K562 (cell line): ENCODE measurements at regions not wholly inside any gene's neighbourhood (a gene's known extent, or its start where the extent isn't known, plus 50 kb on each side); places are given as distances from the start of the nearest gene placed in this dataset.

Experiments used
- ATAC-seq: fragments of 200-7000 bp; cut with Tn5 transposase; 3 replicates; pipeline ENCODE4 v1.9.1; 2020; ENCODE audit warnings: moderate library complexity
- BruUV-seq: library from RNA; stranded (reverse); fragments of 400-500 nt; replicated peaks from 2 replicates; lab custom pipeline; 2021; lab: Mats Ljungman, UMichigan
- CTCF ChIA-PET: fragments of 300-600 bp; formaldehyde crosslinking; extraction: SDS; loops from one replicate; lab custom pipeline; 2021; ENCODE audit warnings: low intra/inter-chr PET ratio; lab: Yijun Ruan, JAX
- POLR2A ChIA-PET: fragments of 300-600, 350-650 bp; sonication (Branson Sonifier 250); formaldehyde crosslinking; extraction: SDS; loops from one replicate; lab custom pipeline; 2021; ENCODE audit warnings: antibody characterized with exemption, inconsistent platforms; lab: Yijun Ruan, JAX
- DNase-seq, 4 experiments: peaks; one replicate each; pipeline versions ENCODE4 v3.0.0 to v3.0.0-alpha.2; 2011 to 2018; ENCODE audit warnings: low spot score in 3 of 4, mixed read lengths in 3 of 4; ENCODE audit errors: extremely low read depth in 1 of 4
- FAIRE-seq: peaks from 2 replicates; lab custom pipeline; 2011; peaks lifted over from hg19 to GRCh38; lab: Jason Lieb, UNC
- H2AFZ ChIP-seq: 2 replicates; pipeline ENCODE4 v1.6.0; 2011; ENCODE audit warnings: low read depth, low read length, control low read depth, inconsistent platforms
- H3K27ac ChIP-seq: fragments of 200-600 bp; 3 replicates; pipeline ENCODE4 v1.8.0; 2011; ENCODE audit warnings: low read depth, mild to moderate bottlenecking, control low read depth, inconsistent platforms, low read length, moderate library complexity, mixed read lengths; ENCODE audit errors: extremely low read depth
- H3K27me3 ChIP-seq, 2 experiments: fragments of 300-600 bp in 1 of 2; 2 replicates in 1 of 2; 3 replicates in 1 of 2; pipeline versions ENCODE4 v1.6.0 to v1.8.0; 2011; ENCODE audit warnings: inconsistent platforms in 2 of 2, low read length in 2 of 2, mild to moderate bottlenecking in 1 of 2, mixed read lengths in 1 of 2, moderate library complexity in 1 of 2; ENCODE audit not compliant: control insufficient read depth in 2 of 2, insufficient read depth in 2 of 2
- H3K36me3 ChIP-seq: fragments of 300-600 bp; 3 replicates; pipeline ENCODE4 v1.8.0; 2011; ENCODE audit warnings: mild to moderate bottlenecking, low read length, inconsistent platforms; ENCODE audit not compliant: control insufficient read depth, insufficient read depth
- H3K4me1 ChIP-seq, 2 experiments: fragments of 200-600 bp in 1 of 2; replicated peaks in 1 of 2; 2 replicates in 1 of 2; 3 replicates in 1 of 2; pipeline versions ENCODE4 v1.5.1 to v1.8.0; 2011; ENCODE audit warnings: inconsistent platforms in 2 of 2, low read length in 2 of 2, mild to moderate bottlenecking in 1 of 2, mixed read lengths in 1 of 2, moderate library complexity in 1 of 2; ENCODE audit not compliant: control insufficient read depth in 2 of 2, insufficient read depth in 2 of 2
- H3K4me2 ChIP-seq: 2 replicates; pipeline ENCODE4 v1.6.1; 2011; ENCODE audit warnings: low read length, control low read depth, inconsistent platforms, mixed read lengths; ENCODE audit not compliant: insufficient read depth
- H3K4me3 ChIP-seq: fragments of 200-600 bp; sonication (generic), shearing (Covaris generic); 2 replicates; pipeline ENCODE4 v1.5.1; 2016; ENCODE audit warnings: control low read depth, inconsistent platforms
- H3K79me2 ChIP-seq: fragments of 200-600 bp; 3 replicates; pipeline ENCODE4 v1.8.0; 2011; ENCODE audit warnings: low read length, inconsistent platforms; ENCODE audit not compliant: control insufficient read depth, insufficient read depth
- H3K9ac ChIP-seq, 2 experiments: 2 replicates each; pipeline versions ENCODE4 v1.6.0 to v1.6.1; 2011; ENCODE audit warnings: low read depth in 2 of 2, low read length in 2 of 2, control low read depth in 1 of 2, inconsistent platforms in 1 of 2, mild to moderate bottlenecking in 1 of 2, mixed read lengths in 1 of 2; ENCODE audit not compliant: insufficient read depth in 1 of 2
- H3K9me1 ChIP-seq: one replicate; pipeline ENCODE4 v1.6.0; 2011; ENCODE audit warnings: inconsistent platforms, mild to moderate bottlenecking, low read length, moderate library complexity; ENCODE audit not compliant: control insufficient read depth, insufficient read depth
- H3K9me3 ChIP-seq: replicated peaks from 2 replicates; pipeline ENCODE4 v1.5.1; 2011; ENCODE audit warnings: low read depth, low read length, inconsistent platforms; ENCODE audit not compliant: control insufficient read depth, insufficient read depth
- H4K20me1 ChIP-seq: replicated peaks from 2 replicates; pipeline ENCODE4 v1.6.1; 2011; ENCODE audit warnings: low read length, inconsistent platforms, mixed read lengths; ENCODE audit not compliant: control insufficient read depth, insufficient read depth
- CC2D1A ChIP-seq: fragments of 450-650 bp; IDR thresholded peaks from 2 replicates; pipeline ENCODE4 v1.6.1; 2017; ENCODE audit warnings: mild to moderate bottlenecking
- HINFP ChIP-seq: fragments of 450-650 bp; conservative IDR thresholded peaks from 2 replicates; pipeline ENCODE4 v1.6.1; 2016; ENCODE audit warnings: missing genetic modification characterization, low read depth, mild to moderate bottlenecking, control low read depth, missing compliant biosample characterization
- THRB ChIP-seq: fragments of 450-650 bp; formaldehyde crosslinking; conservative IDR thresholded peaks from 2 replicates; pipeline ENCODE4 v1.4.0; 2022; ENCODE audit warnings: mild to moderate bottlenecking, missing genetic modification characterization
- WGBS: fragments of 100-300 bp; shearing (Covaris generic); methylation state at CpG from one replicate; pipeline ENCODE4 v1.1.6; 2016; ENCODE audit warnings: low coverage, mixed read lengths; ENCODE audit not compliant: insufficient coverage; ENCODE audit errors: missing lambda C conversion rate; 5-methylcytosine and 5-hydroxymethylcytosine counted together
- in situ Hi-C: fragments of 300-500 bp; cut with MboI; formaldehyde crosslinking; loops from 4 replicates; pipeline ENCODE4 v1.15.0; 2018; ENCODE audit warnings: inconsistent platforms, mixed read lengths
- intact Hi-C: fragments of 100-400 bp; cut with micrococcal nuclease; formaldehyde crosslinking; loops from 2 replicates; pipeline ENCODE4 v1.14.2; 2022
- TF ChIP-seq, protein P1 (sequence below): IDR thresholded peaks from 2 replicates; pipeline ENCODE4 v1.6.1; 2016; ENCODE audit warnings: missing genetic modification characterization, missing compliant biosample characterization

DNA sequence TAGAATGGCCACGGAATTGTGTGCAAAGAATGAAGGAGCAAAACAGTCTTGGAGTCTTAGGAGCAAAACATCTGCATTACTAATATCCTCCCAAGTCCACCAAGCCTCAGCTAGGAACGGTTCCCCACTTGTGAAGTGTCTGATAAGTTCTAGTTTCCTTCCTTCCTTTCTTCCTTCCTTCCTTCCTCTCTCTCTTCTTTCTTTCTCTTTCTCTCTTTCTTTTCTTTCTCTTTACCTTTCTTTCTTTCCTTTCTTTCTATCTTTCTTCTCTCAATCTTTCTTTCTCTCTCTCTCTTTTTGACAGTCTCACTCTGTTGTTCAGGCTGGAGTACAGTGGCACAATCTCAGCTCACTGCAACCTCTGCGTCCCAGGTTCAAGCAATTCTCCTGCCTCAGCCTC lies 160.8 kb downstream of the FOXL1 start:
- Histone ChIP-seq H4K20me1 (0 out of 2 replicates have a peak, but pooled peaks cover 3% of the 10 kb centered on the region), H2AFZ (no peak overlapping the region), H3K4me1 (no peaks in the 10 kb centered on the region; a peak in 1 of 5 replicates), H3K9me3 (no peaks in the 10 kb centered on the region), H3K79me2 (no peaks in the 10 kb centered on the region), H3K36me3 (no peaks in the 10 kb centered on the region), H3K4me3 (no peak overlapping the region), H3K4me2 (no peak overlapping the region), H3K9ac (no peak overlapping the region), H3K27ac (no peak overlapping the region), H3K9me1 (no peaks in the 10 kb centered on the region), H3K27me3 (peaks cover 40 to 72% of the 10 kb centered on the region in 2 experiments; a peak in 4 of 5 replicates)
- ChIA-PET POLR2A (interaction anchor here (0.6 kb wide), 1 partner anchor 12 kb away, joined by 3 read pairs; no protein-coding TSS in a partner anchor), CTCF (no interaction called here)
- intact Hi-C loops (no loop called here), in situ Hi-C loops (no loop called here)
- FAIRE-seq (no peak), DNase-seq (no peak), ATAC-seq (no peak)
- TF ChIP-seq CC2D1A (no peak), HINFP (tag) (no peak), THRB (CRISPR knock-in tag) (0 out of 2 replicates have a peak, but pooled peaks have one; percentile 31)
- TF ChIP-seq, protein P1, sequence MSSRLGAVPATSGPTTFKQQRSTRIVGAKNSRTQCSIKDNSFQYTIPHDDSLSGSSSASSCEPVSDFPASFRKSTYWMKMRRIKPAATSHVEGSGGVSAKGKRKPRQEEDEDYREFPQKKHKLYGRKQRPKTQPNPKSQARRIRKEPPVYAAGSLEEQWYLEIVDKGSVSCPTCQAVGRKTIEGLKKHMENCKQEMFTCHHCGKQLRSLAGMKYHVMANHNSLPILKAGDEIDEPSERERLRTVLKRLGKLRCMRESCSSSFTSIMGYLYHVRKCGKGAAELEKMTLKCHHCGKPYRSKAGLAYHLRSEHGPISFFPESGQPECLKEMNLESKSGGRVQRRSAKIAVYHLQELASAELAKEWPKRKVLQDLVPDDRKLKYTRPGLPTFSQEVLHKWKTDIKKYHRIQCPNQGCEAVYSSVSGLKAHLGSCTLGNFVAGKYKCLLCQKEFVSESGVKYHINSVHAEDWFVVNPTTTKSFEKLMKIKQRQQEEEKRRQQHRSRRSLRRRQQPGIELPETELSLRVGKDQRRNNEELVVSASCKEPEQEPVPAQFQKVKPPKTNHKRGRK (tag): peak; percentile 68; the same call in 1 of the 2 replicates
- WGBS: 0% methylated on average over 3 of the region's 3 CpGs
- no TSS peak for BruUV-seq
